HEK293 (cell line): ENCODE measurements at regions not wholly inside any gene's neighbourhood (a gene's known extent, or its start where the extent isn't known, plus 50 kb on each side); places are given as distances from the start of the nearest gene placed in this dataset.

Experiments
- CTCF ChIA-PET: fragments of 350-600 bp; formaldehyde crosslinking; extraction: SDS; loops from one replicate; lab custom pipeline; 2021; ENCODE audit warnings: antibody characterized with exemption; lab: Yijun Ruan, JAX
- POLR2A ChIA-PET: fragments of 300-600 bp; formaldehyde crosslinking; extraction: SDS; loops from one replicate; lab custom pipeline; 2020; ENCODE audit warnings: antibody characterized with exemption, inconsistent platforms; lab: Yijun Ruan, JAX
- H3K27ac ChIP-seq: fragments of 200-500 bp; sonication (Bioruptor generic); 2 replicates; pipeline ENCODE4 v1.5.1; 2014; ENCODE audit warnings: low read depth, low read length, control low read depth, inconsistent platforms; ENCODE audit errors: extremely low read depth
- H3K36me3 ChIP-seq, 2 experiments: fragments of 200-500 bp in 1 of 2; sonication (Bioruptor generic) in 1 of 2; 1 replicate in 1 of 2; 2 replicates in 1 of 2; pipeline ENCODE4 v1.5.1; 2014 to 2017; ENCODE audit warnings: inconsistent platforms in 2 of 2, low read length in 2 of 2; ENCODE audit not compliant: control insufficient read depth in 2 of 2, insufficient read depth in 1 of 2
- H3K4me1 ChIP-seq: fragments of 200-500 bp; sonication (Bioruptor generic); 2 replicates; pipeline ENCODE4 v1.5.1; 2014; ENCODE audit warnings: mild to moderate bottlenecking, low read length, inconsistent platforms; ENCODE audit not compliant: control insufficient read depth, insufficient read depth
- H3K4me3 ChIP-seq: 2 replicates; pipeline ENCODE4 v1.5.1; 2011; ENCODE audit warnings: low read depth, mild to moderate bottlenecking, control low read depth, low read length, moderate library complexity
- H3K9me3 ChIP-seq: fragments of 200-500 bp; sonication (Bioruptor generic); 2 replicates; pipeline ENCODE4 v1.5.1; 2014; ENCODE audit warnings: low read depth, low read length, inconsistent platforms; ENCODE audit not compliant: control insufficient read depth, insufficient read depth
- ATF2 ChIP-seq: fragments of 450-650 bp; formaldehyde crosslinking; IDR thresholded peaks from 2 replicates; pipeline ENCODE4 v1.5.1; 2016; ENCODE audit warnings: missing biosample characterization, missing genetic modification characterization, low read depth
- BCL11A ChIP-seq: fragments of 450-650 bp; formaldehyde crosslinking; IDR thresholded peaks from 2 replicates; pipeline ENCODE4 v1.5.1; 2016; ENCODE audit warnings: low read depth, missing biosample characterization, missing genetic modification characterization
- GLIS2 ChIP-seq: fragments of 450-650 bp; formaldehyde crosslinking; IDR thresholded peaks from 2 replicates; pipeline ENCODE4 v1.5.1; 2016; ENCODE audit warnings: missing biosample characterization, missing genetic modification characterization
- KLF10 ChIP-seq: fragments of 450-650 bp; IDR thresholded peaks from 2 replicates; pipeline ENCODE4 v1.5.1; 2018; ENCODE audit warnings: missing biosample characterization, mild to moderate bottlenecking, missing genetic modification characterization
- MZF1 ChIP-seq: fragments of 450-650 bp; formaldehyde crosslinking; IDR thresholded peaks from 2 replicates; pipeline ENCODE4 v1.5.1; 2017; ENCODE audit warnings: missing biosample characterization, missing genetic modification characterization, borderline replicate concordance
- PRDM1 ChIP-seq: fragments of 450-650 bp; formaldehyde crosslinking; IDR thresholded peaks from 2 replicates; pipeline ENCODE4; 2016; ENCODE audit warnings: missing biosample characterization, missing genetic modification characterization
- SALL2 ChIP-seq: fragments of 450-650 bp; formaldehyde crosslinking; IDR thresholded peaks from 2 replicates; pipeline ENCODE4 v1.5.0; 2017; ENCODE audit warnings: missing biosample characterization, mild to moderate bottlenecking, missing genetic modification characterization, borderline replicate concordance
- TRIM28 ChIP-seq: IDR thresholded peaks from 2 replicates; pipeline ENCODE4 v1.6.1; 2011; ENCODE audit warnings: low read length, control low read depth, borderline replicate concordance
- ZBTB20 ChIP-seq: fragments of 450-650 bp; formaldehyde crosslinking; IDR thresholded peaks from 2 replicates; pipeline ENCODE4 v1.5.1; 2016; ENCODE audit warnings: missing biosample characterization, missing genetic modification characterization
- ZBTB21 ChIP-seq: fragments of 450-650 bp; formaldehyde crosslinking; IDR thresholded peaks from 2 replicates; pipeline ENCODE4 v1.5.1; 2017; ENCODE audit warnings: missing biosample characterization, missing genetic modification characterization
- ZBTB8A ChIP-seq: fragments of 450-650 bp; formaldehyde crosslinking; IDR thresholded peaks from 2 replicates; pipeline ENCODE4 v1.5.1; 2016; ENCODE audit warnings: missing biosample characterization, missing genetic modification characterization
- ZFHX2 ChIP-seq: fragments of 450-650 bp; formaldehyde crosslinking; conservative IDR thresholded peaks from 2 replicates; pipeline ENCODE4 v1.5.1; 2016; ENCODE audit warnings: missing biosample characterization, missing genetic modification characterization
- ZNF133 ChIP-seq: fragments of 450-650 bp; formaldehyde crosslinking; IDR thresholded peaks from 2 replicates; pipeline ENCODE4 v1.5.1; 2016; ENCODE audit warnings: missing biosample characterization, missing genetic modification characterization
- ZNF140 ChIP-seq: fragments of 450-650 bp; formaldehyde crosslinking; IDR thresholded peaks from 2 replicates; pipeline ENCODE4 v1.5.1; 2016; ENCODE audit warnings: missing biosample characterization, missing genetic modification characterization
- ZNF157 ChIP-seq: fragments of 450-650 bp; formaldehyde crosslinking; IDR thresholded peaks from 2 replicates; pipeline ENCODE4 v1.5.1; 2016; ENCODE audit warnings: missing biosample characterization, missing genetic modification characterization
- ZNF433 ChIP-seq: fragments of 450-650 bp; formaldehyde crosslinking; IDR thresholded peaks from 2 replicates; pipeline ENCODE4 v1.5.1; 2016; ENCODE audit warnings: missing biosample characterization, missing genetic modification characterization, low read depth
- ZNF596 ChIP-seq: fragments of 450-650 bp; IDR thresholded peaks from 2 replicates; pipeline ENCODE4 v1.5.0; 2018; ENCODE audit warnings: missing biosample characterization, mild to moderate bottlenecking, missing genetic modification characterization, moderate library complexity
- ZNF654 ChIP-seq: fragments of 450-650 bp; formaldehyde crosslinking; IDR thresholded peaks from 2 replicates; pipeline ENCODE4 v1.5.1; 2016; ENCODE audit warnings: low read depth, missing biosample characterization, missing genetic modification characterization
- ZNF677 ChIP-seq: fragments of 450-650 bp; IDR thresholded peaks from 2 replicates; pipeline ENCODE4 v1.5.0; 2018; ENCODE audit warnings: missing biosample characterization, mild to moderate bottlenecking, missing genetic modification characterization, moderate library complexity
- ZNF704 ChIP-seq: fragments of 450-650 bp; formaldehyde crosslinking; IDR thresholded peaks from 2 replicates; pipeline ENCODE4 v1.5.1; 2016; ENCODE audit warnings: missing biosample characterization, missing genetic modification characterization
- ZNF785 ChIP-seq: fragments of 450-650 bp; formaldehyde crosslinking; IDR thresholded peaks from 2 replicates; pipeline ENCODE4 v1.5.1; 2016; ENCODE audit warnings: missing biosample characterization, missing genetic modification characterization
- ZNF830 ChIP-seq: fragments of 450-650 bp; IDR thresholded peaks from 2 replicates; pipeline ENCODE4 v1.5.0; 2018; ENCODE audit warnings: missing biosample characterization, missing genetic modification characterization, low read depth, mild to moderate bottlenecking, moderate library complexity
- ZSCAN23 ChIP-seq: fragments of 450-650 bp; formaldehyde crosslinking; IDR thresholded peaks from 2 replicates; pipeline ENCODE4 v1.5.1; 2016; ENCODE audit warnings: missing biosample characterization, missing genetic modification characterization
- TF ChIP-seq, protein P1 (sequence below): fragments of 450-650 bp; formaldehyde crosslinking; IDR thresholded peaks from 2 replicates; pipeline ENCODE4 v1.5.1; 2017; ENCODE audit warnings: missing biosample characterization, missing genetic modification characterization
- TF ChIP-seq, protein P2 (sequence below): fragments of 450-650 bp; formaldehyde crosslinking; IDR thresholded peaks from 2 replicates; pipeline ENCODE4 v1.5.0; 2017; ENCODE audit warnings: missing biosample characterization, missing genetic modification characterization, borderline replicate concordance
- TF ChIP-seq, protein P3 (sequence below): fragments of 450-650 bp; formaldehyde crosslinking; IDR thresholded peaks from 2 replicates; pipeline ENCODE4 v1.5.1; 2016; ENCODE audit warnings: missing biosample characterization, missing genetic modification characterization

GRCh38 chr4:171612907-171613306 is 200.3 kb upstream of the GALNTL6 start:
- Histone ChIP-seq H3K4me3 (no peak overlapping the region), H3K27ac (no peak overlapping the region), H3K36me3 (no peaks in the 10 kb centered on the region), H3K9me3 (no peaks in the 10 kb centered on the region), H3K4me1 (no peaks in the 10 kb centered on the region)
- ChIA-PET CTCF (no interaction called here), POLR2A (no interaction called here)
- TF ChIP-seq, protein P1, sequence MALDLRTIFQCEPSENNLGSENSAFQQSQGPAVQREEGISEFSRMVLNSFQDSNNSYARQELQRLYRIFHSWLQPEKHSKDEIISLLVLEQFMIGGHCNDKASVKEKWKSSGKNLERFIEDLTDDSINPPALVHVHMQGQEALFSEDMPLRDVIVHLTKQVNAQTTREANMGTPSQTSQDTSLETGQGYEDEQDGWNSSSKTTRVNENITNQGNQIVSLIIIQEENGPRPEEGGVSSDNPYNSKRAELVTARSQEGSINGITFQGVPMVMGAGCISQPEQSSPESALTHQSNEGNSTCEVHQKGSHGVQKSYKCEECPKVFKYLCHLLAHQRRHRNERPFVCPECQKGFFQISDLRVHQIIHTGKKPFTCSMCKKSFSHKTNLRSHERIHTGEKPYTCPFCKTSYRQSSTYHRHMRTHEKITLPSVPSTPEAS (tag by site-specific recombination), result no peak
- TF ChIP-seq MZF1, result no peak
- TF ChIP-seq ZBTB20 (tag by site-specific recombination), result no peak
- TF ChIP-seq ZNF654 (tag by site-specific recombination), result no peak
- TF ChIP-seq ZNF830 (tag by site-specific recombination), result no peak
- TF ChIP-seq, protein P2, sequence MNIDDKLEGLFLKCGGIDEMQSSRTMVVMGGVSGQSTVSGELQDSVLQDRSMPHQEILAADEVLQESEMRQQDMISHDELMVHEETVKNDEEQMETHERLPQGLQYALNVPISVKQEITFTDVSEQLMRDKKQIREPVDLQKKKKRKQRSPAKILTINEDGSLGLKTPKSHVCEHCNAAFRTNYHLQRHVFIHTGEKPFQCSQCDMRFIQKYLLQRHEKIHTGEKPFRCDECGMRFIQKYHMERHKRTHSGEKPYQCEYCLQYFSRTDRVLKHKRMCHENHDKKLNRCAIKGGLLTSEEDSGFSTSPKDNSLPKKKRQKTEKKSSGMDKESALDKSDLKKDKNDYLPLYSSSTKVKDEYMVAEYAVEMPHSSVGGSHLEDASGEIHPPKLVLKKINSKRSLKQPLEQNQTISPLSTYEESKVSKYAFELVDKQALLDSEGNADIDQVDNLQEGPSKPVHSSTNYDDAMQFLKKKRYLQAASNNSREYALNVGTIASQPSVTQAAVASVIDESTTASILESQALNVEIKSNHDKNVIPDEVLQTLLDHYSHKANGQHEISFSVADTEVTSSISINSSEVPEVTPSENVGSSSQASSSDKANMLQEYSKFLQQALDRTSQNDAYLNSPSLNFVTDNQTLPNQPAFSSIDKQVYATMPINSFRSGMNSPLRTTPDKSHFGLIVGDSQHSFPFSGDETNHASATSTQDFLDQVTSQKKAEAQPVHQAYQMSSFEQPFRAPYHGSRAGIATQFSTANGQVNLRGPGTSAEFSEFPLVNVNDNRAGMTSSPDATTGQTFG (tag by site-specific recombination), result no peak
- no peak for TF ChIP-seq ZNF704 (tag by site-specific recombination)
- no peak for TF ChIP-seq TRIM28
- TF ChIP-seq ZNF433, result no peak
- no peak for TF ChIP-seq PRDM1 (tag by site-specific recombination)
- TF ChIP-seq BCL11A, result no peak
- TF ChIP-seq ATF2 (tag by site-specific recombination), result no peak

- Histone ChIP-seq H3K9me3 (no peaks in the 10 kb centered on the region), H3K36me3 (no peaks in the 10 kb centered on the region), H3K27ac (no peak overlapping the region), H3K4me3 (no peak overlapping the region), H3K4me1 (no peaks in the 10 kb centered on the region)
- ChIA-PET POLR2A (no interaction called here), CTCF (no interaction called here)
- TF ChIP-seq, protein P2 (tag by site-specific recombination), result no peak
- no peak for TF ChIP-seq ZNF785 (tag by site-specific recombination)
- no peak for TF ChIP-seq ZNF133 (tag by site-specific recombination)
- TF ChIP-seq, protein P3, sequence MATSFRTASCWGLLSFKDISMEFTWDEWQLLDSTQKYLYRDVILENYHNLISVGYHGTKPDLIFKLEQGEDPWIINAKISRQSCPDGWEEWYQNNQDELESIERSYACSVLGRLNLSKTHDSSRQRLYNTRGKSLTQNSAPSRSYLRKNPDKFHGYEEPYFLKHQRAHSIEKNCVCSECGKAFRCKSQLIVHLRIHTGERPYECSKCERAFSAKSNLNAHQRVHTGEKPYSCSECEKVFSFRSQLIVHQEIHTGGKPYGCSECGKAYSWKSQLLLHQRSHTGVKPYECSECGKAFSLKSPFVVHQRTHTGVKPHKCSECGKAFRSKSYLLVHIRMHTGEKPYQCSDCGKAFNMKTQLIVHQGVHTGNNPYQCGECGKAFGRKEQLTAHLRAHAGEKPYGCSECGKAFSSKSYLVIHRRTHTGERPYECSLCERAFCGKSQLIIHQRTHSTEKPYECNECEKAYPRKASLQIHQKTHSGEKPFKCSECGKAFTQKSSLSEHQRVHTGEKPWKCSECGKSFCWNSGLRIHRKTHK, result no peak
- TF ChIP-seq ZFHX2, result no peak
- TF ChIP-seq ZNF830 (tag by site-specific recombination), result no peak
- no peak for TF ChIP-seq KLF10
- no peak for TF ChIP-seq ZNF140 (tag by site-specific recombination)
- no peak for TF ChIP-seq GLIS2 (tag by site-specific recombination)
- no peak for TF ChIP-seq ZNF596 (tag by site-specific recombination)
- no peak for TF ChIP-seq ZBTB8A (tag by site-specific recombination)
- TF ChIP-seq ZNF677 (tag by site-specific recombination), result no peak
- TF ChIP-seq ZSCAN23, result no peak
- TF ChIP-seq ZNF157 (tag by site-specific recombination), result no peak
- TF ChIP-seq SALL2, result no peak
- no peak for TF ChIP-seq ZBTB21
Observed at GRCh38 chr4:171602638-171603355, 210.4 kb upstream of the GALNTL6 start.
